Smooth muscle cell (in vitro differentiated cells): ENCODE measurements at regions not wholly inside any gene's neighbourhood (a gene's known extent, or its start where the extent isn't known, plus 50 kb on each side); places are given as distances from the start of the nearest gene placed in this dataset.
"Not testable (repeated sequence)": the region's sequence is repeated elsewhere in the genome, so short reads cannot be mapped to it uniquely, and the experiment has no call there.

ENCODE experiments used
- DNase-seq: peaks from one replicate; lab custom pipeline; 2025; ENCODE audit not compliant: unreplicated experiment; lab: John Stamatoyannopoulos, UW
- H2AFZ ChIP-seq: fragments of 200-600 bp; sonication (generic); 2 replicates; pipeline ENCODE4 v1.6.0; 2016; ENCODE audit warnings: antibody characterized with exemption, low read depth, mild to moderate bottlenecking
- H3F3A ChIP-seq: fragments of 200-600 bp; sonication (generic); 2 replicates; pipeline ENCODE4 v1.6.0; 2017; ENCODE audit warnings: antibody characterized with exemption, low read depth
- H3K27ac ChIP-seq: fragments of 200-600 bp; sonication (generic); 2 replicates; pipeline ENCODE4 v1.5.1; 2016; ENCODE audit warnings: low read depth, mild to moderate bottlenecking
- H3K27me3 ChIP-seq: fragments of 200-600 bp; sonication (generic); 2 replicates; pipeline ENCODE4 v1.6.1; 2016; ENCODE audit warnings: low read depth, mild to moderate bottlenecking
- H3K36me3 ChIP-seq: fragments of 200-600 bp; sonication (generic); 2 replicates; pipeline ENCODE4 v1.5.1; 2016; ENCODE audit warnings: low read depth
- H3K4me1 ChIP-seq: fragments of 200-600 bp; sonication (generic); 2 replicates; pipeline ENCODE4 v1.5.1; 2016; ENCODE audit warnings: low read depth
- H3K4me2 ChIP-seq: fragments of 200-600 bp; sonication (generic); 2 replicates; pipeline ENCODE4 v1.6.0; 2016; ENCODE audit warnings: mild to moderate bottlenecking
- H3K4me3 ChIP-seq: fragments of 200-600 bp; sonication (generic); 2 replicates; pipeline ENCODE4 v1.5.1; 2016; ENCODE audit warnings: mild to moderate bottlenecking
- H3K79me2 ChIP-seq: fragments of 200-600 bp; sonication (generic); 2 replicates; pipeline ENCODE4 v1.6.0; 2016; ENCODE audit warnings: low read depth, mild to moderate bottlenecking
- H3K9ac ChIP-seq: fragments of 200-600 bp; sonication (generic); 2 replicates; pipeline ENCODE4 v1.6.0; 2016; ENCODE audit warnings: low read depth
- H3K9me3 ChIP-seq: fragments of 200-600 bp; sonication (generic); replicated peaks from 2 replicates; pipeline ENCODE4 v1.5.1; 2016; ENCODE audit warnings: low read depth
- H4K20me1 ChIP-seq: fragments of 200-600 bp; sonication (generic); 2 replicates; pipeline ENCODE4 v1.6.0; 2016; ENCODE audit warnings: low read depth
- CTCF ChIP-seq: fragments of 200-600 bp; sonication (generic); IDR thresholded peaks from 2 replicates; pipeline ENCODE4 v1.5.1; 2017; ENCODE audit warnings: borderline replicate concordance, mild to moderate bottlenecking, antibody characterized with exemption; ENCODE audit not compliant: insufficient read depth, poor library complexity, severe bottlenecking
- WGBS: methylation state at CpG from one replicate; pipeline ENCODE4 v1.1.7; 2016; ENCODE audit warnings: low lambda C conversion rate; 5-methylcytosine and 5-hydroxymethylcytosine counted together

GRCh38 chr3:5769825-5770224 is 582.3 kb downstream of the EDEM1 start:
- no peak overlapping the region for H2AFZ ChIP-seq
- WGBS: 83% methylated on average over 5 of the region's 5 CpGs
- H3K4me1 ChIP-seq: no peaks in the 10 kb centered on the region
- H3K79me2 ChIP-seq: no peaks in the 10 kb centered on the region
- H4K20me1 ChIP-seq: no peaks in the 10 kb centered on the region
- H3K9ac ChIP-seq: no peak overlapping the region
- no peak for TF ChIP-seq CTCF
- no peak overlapping the region for H3K4me2 ChIP-seq
- H3K36me3 ChIP-seq: no peaks in the 10 kb centered on the region
- H3K4me3 ChIP-seq: no peak overlapping the region
- no peaks in the 10 kb centered on the region for H3F3A ChIP-seq
- no peak overlapping the region for H3K27ac ChIP-seq
- no peaks in the 10 kb centered on the region for H3K27me3 ChIP-seq
- H3K9me3 ChIP-seq: no peaks in the 10 kb centered on the region
- DNase-seq: no peak

- no peaks in the 10 kb centered on the region for H3K27me3 ChIP-seq
- H3K9ac ChIP-seq: no peak overlapping the region
- no peaks in the 10 kb centered on the region for H3K36me3 ChIP-seq
- H3K79me2 ChIP-seq: no peaks in the 10 kb centered on the region
- H3K4me2 ChIP-seq: no peak overlapping the region
- WGBS: 35% methylated on average over 7 of the region's 7 CpGs
- H3F3A ChIP-seq: no peaks in the 10 kb centered on the region
- no peaks in the 10 kb centered on the region for H3K4me1 ChIP-seq
- no peak overlapping the region for H3K27ac ChIP-seq
- no peak for DNase-seq
- H2AFZ ChIP-seq: no peak overlapping the region
- no peaks in the 10 kb centered on the region for H4K20me1 ChIP-seq
- H3K4me3 ChIP-seq: no peak overlapping the region
- TF ChIP-seq CTCF: no peak
- no peaks in the 10 kb centered on the region for H3K9me3 ChIP-seq
Measured at GRCh38 chr3:5774337-5774736, 586.8 kb downstream of the EDEM1 start.

GRCh38 chr3:5775100-5775499 is 587.6 kb downstream of the EDEM1 start:
- H3K4me2 ChIP-seq: not testable (repeated sequence)

GRCh38 chr3:5784690-5785089 is 597.2 kb downstream of the EDEM1 start:
- Histone ChIP-seq H3K9me3 (no peaks in the 10 kb centered on the region), H3K4me3 (no peak overlapping the region), H4K20me1 (no peaks in the 10 kb centered on the region), H3F3A (no peaks in the 10 kb centered on the region), H3K4me1 (no peaks in the 10 kb centered on the region), H3K9ac (no peak overlapping the region), H3K27ac (no peak overlapping the region), H2AFZ (no peak overlapping the region), H3K27me3 (no peaks in the 10 kb centered on the region), H3K79me2 (no peaks in the 10 kb centered on the region), H3K4me2 (no peak overlapping the region), H3K36me3 (no peaks in the 10 kb centered on the region)
- TF ChIP-seq CTCF: no peak
- no peak for DNase-seq

More at GRCh38 chr3:5775100-5775499, 587.6 kb downstream of the EDEM1 start:
- H3K4me3 ChIP-seq, H3K9ac ChIP-seq, H3K9me3 ChIP-seq, H3K36me3 ChIP-seq, H4K20me1 ChIP-seq, H3K27me3 ChIP-seq, H2AFZ ChIP-seq, H3K4me1 ChIP-seq, H3K79me2 ChIP-seq, H3F3A ChIP-seq, H3K27ac ChIP-seq, DNase-seq: not testable (repeated sequence)
- 98% methylated on average over 3 of the region's 3 CpGs for WGBS
